Amygdala (tissue), 56 donors: ENCODE measurements at regions not wholly inside any gene's neighbourhood (a gene's known extent, or its start where the extent isn't known, plus 50 kb on each side); places are given as distances from the start of the nearest gene placed in this dataset.

Experiments
- DNase-seq, 56 donors: peaks; one replicate each; lab custom pipeline; 2025; lab: John Stamatoyannopoulos, UW

GRCh38 chr4:83213640-83214039 lies 71.0 kb downstream of the COQ2 start:
- no peak for DNase-seq

GRCh38 chr4:83212041-83212851 lies 72.4 kb downstream of the COQ2 start:
- no peak for DNase-seq

GRCh38 chr4:83209419-83209818 lies 75.2 kb downstream of the COQ2 start:
- DNase-seq: no peak

- DNase-seq: no peak
Observed at GRCh38 chr4:83208371-83209365, 75.9 kb downstream of the COQ2 start.

- DNase-seq: no peak
Observed at GRCh38 chr4:83207497-83208101, 77.0 kb downstream of the COQ2 start.

- no peak for DNase-seq
Observed at GRCh38 chr4:83205760-83206159, 78.8 kb downstream of the COQ2 start.

- no peak for DNase-seq
Observed at GRCh38 chr4:83204731-83205130, 79.9 kb downstream of the COQ2 start.

GRCh38 chr4:83201761-83202160 lies 82.8 kb downstream of the COQ2 start:
- DNase-seq: no peak

GRCh38 chr4:83197555-83198235 lies 83.2 kb upstream of the PLAC8 start:
- DNase-seq: peak in 7 of 56 donors; percentile 1 to 15 (median 6)

- DNase-seq: no peak
Observed at GRCh38 chr4:83196921-83197320, 82.4 kb upstream of the PLAC8 start.

GRCh38 chr4:83195269-83195668 lies 80.7 kb upstream of the PLAC8 start:
- DNase-seq: no peak

- peak in 2 of 56 donors; percentile 7 to 14 for DNase-seq
Observed at GRCh38 chr4:83194588-83194987, 80.1 kb upstream of the PLAC8 start.

GRCh38 chr4:83192634-83193033 lies 78.1 kb upstream of the PLAC8 start:
- no peak for DNase-seq

GRCh38 chr4:83191026-83191425 lies 76.5 kb upstream of the PLAC8 start:
- DNase-seq: no peak

GRCh38 chr4:83189631-83190136 lies 75.2 kb upstream of the PLAC8 start:
- DNase-seq: no peak

- no peak for DNase-seq
Observed at GRCh38 chr4:83180431-83180968, 66.0 kb upstream of the PLAC8 start.

GRCh38 chr4:83179205-83179604 lies 64.7 kb upstream of the PLAC8 start:
- no peak for DNase-seq

GRCh38 chr4:83178029-83178428 lies 63.5 kb upstream of the PLAC8 start:
- DNase-seq: no peak

GRCh38 chr4:83177182-83177581 lies 62.7 kb upstream of the PLAC8 start:
- no peak for DNase-seq

GRCh38 chr4:83174844-83175414 lies 60.4 kb upstream of the PLAC8 start:
- DNase-seq: no peak
